GM23338 (cell line): ENCODE measurements at regions not wholly inside any gene's neighbourhood (a gene's known extent, or its start where the extent isn't known, plus 50 kb on each side); places are given as distances from the start of the nearest gene placed in this dataset.

Experiments used
- CREB1 ChIP-seq: fragments of 250-450 bp; sonication (Bioruptor Pico); IDR thresholded peaks from 2 replicates; pipeline ENCODE4 v1.5.0; 2020; ENCODE audit warnings: low read depth, mild to moderate bottlenecking, moderate library complexity
- EZH2 ChIP-seq: fragments of 200-600 bp; sonication (generic); IDR thresholded peaks from one replicate; pipeline ENCODE4 v1.8.0; 2017; ENCODE audit warnings: antibody characterized with exemption, mild to moderate bottlenecking, low read depth; ENCODE audit not compliant: unreplicated experiment
- EZH2phosphoT487 ChIP-seq: fragments of 200-600 bp; sonication (generic); IDR thresholded peaks from one replicate; pipeline ENCODE4 v1.8.1; 2018; ENCODE audit warnings: antibody characterized with exemption; ENCODE audit not compliant: unreplicated experiment
- JUNB ChIP-seq: IDR thresholded peaks from one replicate; pipeline ENCODE4 v1.6.1; 2016; ENCODE audit warnings: antibody characterized with exemption; ENCODE audit not compliant: unreplicated experiment
- POLR2AphosphoS5 ChIP-seq: IDR thresholded peaks from 2 replicates; pipeline ENCODE4 v1.6.1; 2016; ENCODE audit warnings: antibody characterized with exemption, low read depth
- ZNF331 ChIP-seq: fragments of 250-450 bp; sonication (Bioruptor Pico); IDR thresholded peaks from 2 replicates; pipeline ENCODE4 v1.5.0; 2020; ENCODE audit warnings: low read depth, mild to moderate bottlenecking, moderate library complexity
- TF ChIP-seq, protein P1 (sequence below), 2 experiments: fragments of 200-600 bp in 1 of 2; sonication (generic) in 1 of 2; conservative IDR thresholded peaks; 2 replicates each; pipeline versions ENCODE4 v1.5.1 to v1.6.1; 2016 to 2017; ENCODE audit warnings: antibody characterized with exemption in 2 of 2, low read depth in 2 of 2, mild to moderate bottlenecking in 2 of 2, moderate library complexity in 1 of 2
- TF ChIP-seq, protein P2 (sequence below): IDR thresholded peaks from one replicate; pipeline ENCODE4 v1.6.1; 2018; ENCODE audit warnings: antibody characterized with exemption; ENCODE audit not compliant: unreplicated experiment
- TF ChIP-seq, protein P3 (sequence below): IDR thresholded peaks from 2 replicates; pipeline ENCODE4 v1.6.1; 2016; ENCODE audit warnings: antibody characterized with exemption

DNA sequence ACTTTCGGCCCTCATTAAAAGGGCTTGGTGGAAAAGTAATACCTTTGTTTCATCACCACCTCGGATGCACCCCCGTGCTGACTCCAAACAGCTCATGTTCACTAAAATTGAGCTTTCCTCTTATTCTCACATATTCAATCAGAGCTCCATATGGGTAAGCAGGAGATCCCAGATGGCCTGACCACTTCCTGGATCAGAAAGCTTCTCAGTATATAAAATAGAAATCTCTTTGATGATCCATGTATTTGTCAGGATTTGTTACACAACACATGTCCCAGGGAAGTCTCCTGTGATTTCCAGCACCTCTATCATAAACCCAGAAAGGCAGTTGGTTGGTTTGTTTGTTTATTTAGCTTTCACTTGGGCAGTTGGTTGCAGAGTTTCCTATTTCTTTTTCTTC, 402.0 kb downstream of the MLLT3 start:
- TF ChIP-seq POLR2AphosphoS5 (no peak), JUNB (no peak), CREB1 (CRISPR knock-in tag) (no peak), EZH2 (no peak), ZNF331 (CRISPR knock-in tag) (no peak), EZH2phosphoT487 (no peak)
- TF ChIP-seq, protein P1, sequence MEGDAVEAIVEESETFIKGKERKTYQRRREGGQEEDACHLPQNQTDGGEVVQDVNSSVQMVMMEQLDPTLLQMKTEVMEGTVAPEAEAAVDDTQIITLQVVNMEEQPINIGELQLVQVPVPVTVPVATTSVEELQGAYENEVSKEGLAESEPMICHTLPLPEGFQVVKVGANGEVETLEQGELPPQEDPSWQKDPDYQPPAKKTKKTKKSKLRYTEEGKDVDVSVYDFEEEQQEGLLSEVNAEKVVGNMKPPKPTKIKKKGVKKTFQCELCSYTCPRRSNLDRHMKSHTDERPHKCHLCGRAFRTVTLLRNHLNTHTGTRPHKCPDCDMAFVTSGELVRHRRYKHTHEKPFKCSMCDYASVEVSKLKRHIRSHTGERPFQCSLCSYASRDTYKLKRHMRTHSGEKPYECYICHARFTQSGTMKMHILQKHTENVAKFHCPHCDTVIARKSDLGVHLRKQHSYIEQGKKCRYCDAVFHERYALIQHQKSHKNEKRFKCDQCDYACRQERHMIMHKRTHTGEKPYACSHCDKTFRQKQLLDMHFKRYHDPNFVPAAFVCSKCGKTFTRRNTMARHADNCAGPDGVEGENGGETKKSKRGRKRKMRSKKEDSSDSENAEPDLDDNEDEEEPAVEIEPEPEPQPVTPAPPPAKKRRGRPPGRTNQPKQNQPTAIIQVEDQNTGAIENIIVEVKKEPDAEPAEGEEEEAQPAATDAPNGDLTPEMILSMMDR (conservative IDR thresholded peaks at IDR 0.05; ENCODE audit: low read depth in 2 of 2) = no peak
- TF ChIP-seq, protein P2, sequence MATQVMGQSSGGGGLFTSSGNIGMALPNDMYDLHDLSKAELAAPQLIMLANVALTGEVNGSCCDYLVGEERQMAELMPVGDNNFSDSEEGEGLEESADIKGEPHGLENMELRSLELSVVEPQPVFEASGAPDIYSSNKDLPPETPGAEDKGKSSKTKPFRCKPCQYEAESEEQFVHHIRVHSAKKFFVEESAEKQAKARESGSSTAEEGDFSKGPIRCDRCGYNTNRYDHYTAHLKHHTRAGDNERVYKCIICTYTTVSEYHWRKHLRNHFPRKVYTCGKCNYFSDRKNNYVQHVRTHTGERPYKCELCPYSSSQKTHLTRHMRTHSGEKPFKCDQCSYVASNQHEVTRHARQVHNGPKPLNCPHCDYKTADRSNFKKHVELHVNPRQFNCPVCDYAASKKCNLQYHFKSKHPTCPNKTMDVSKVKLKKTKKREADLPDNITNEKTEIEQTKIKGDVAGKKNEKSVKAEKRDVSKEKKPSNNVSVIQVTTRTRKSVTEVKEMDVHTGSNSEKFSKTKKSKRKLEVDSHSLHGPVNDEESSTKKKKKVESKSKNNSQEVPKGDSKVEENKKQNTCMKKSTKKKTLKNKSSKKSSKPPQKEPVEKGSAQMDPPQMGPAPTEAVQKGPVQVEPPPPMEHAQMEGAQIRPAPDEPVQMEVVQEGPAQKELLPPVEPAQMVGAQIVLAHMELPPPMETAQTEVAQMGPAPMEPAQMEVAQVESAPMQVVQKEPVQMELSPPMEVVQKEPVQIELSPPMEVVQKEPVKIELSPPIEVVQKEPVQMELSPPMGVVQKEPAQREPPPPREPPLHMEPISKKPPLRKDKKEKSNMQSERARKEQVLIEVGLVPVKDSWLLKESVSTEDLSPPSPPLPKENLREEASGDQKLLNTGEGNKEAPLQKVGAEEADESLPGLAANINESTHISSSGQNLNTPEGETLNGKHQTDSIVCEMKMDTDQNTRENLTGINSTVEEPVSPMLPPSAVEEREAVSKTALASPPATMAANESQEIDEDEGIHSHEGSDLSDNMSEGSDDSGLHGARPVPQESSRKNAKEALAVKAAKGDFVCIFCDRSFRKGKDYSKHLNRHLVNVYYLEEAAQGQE = no peak
- TF ChIP-seq, protein P3, sequence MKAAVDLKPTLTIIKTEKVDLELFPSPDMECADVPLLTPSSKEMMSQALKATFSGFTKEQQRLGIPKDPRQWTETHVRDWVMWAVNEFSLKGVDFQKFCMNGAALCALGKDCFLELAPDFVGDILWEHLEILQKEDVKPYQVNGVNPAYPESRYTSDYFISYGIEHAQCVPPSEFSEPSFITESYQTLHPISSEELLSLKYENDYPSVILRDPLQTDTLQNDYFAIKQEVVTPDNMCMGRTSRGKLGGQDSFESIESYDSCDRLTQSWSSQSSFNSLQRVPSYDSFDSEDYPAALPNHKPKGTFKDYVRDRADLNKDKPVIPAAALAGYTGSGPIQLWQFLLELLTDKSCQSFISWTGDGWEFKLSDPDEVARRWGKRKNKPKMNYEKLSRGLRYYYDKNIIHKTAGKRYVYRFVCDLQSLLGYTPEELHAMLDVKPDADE = no peak
